ENCODE measurements at regions not wholly inside any gene's neighbourhood (a gene's known extent, or its start where the extent isn't known, plus 50 kb on each side); places are given as distances from the start of the nearest gene placed in this dataset.

GRCh38 chr5:143605403-143606005 is 202.0 kb upstream of the NR3C1 start:
- ATAC-seq (ENCODE audit: low FRiP score) = no peak
- TF ChIP-seq CTCF (IDR thresholded peaks at IDR 0.05) = no peak
- no peak for DNase-seq (ENCODE audit: low spot score)

- no peak for TF ChIP-seq CTCF (IDR thresholded peaks at IDR 0.05)
- no peak for DNase-seq (ENCODE audit: low spot score)
- no peak for ATAC-seq (ENCODE audit: low FRiP score)
Observed at GRCh38 chr5:143601917-143602333, 198.4 kb upstream of the NR3C1 start.

- no peak for DNase-seq (ENCODE audit: low spot score)
- TF ChIP-seq CTCF (IDR thresholded peaks at IDR 0.05) = no peak
- ATAC-seq (ENCODE audit: low FRiP score) = no peak
Observed at GRCh38 chr5:143601357-143601756, 197.9 kb upstream of the NR3C1 start.

- no peak for DNase-seq (ENCODE audit: low spot score)
- no peak for TF ChIP-seq CTCF (IDR thresholded peaks at IDR 0.05)
- no peak for ATAC-seq (ENCODE audit: low FRiP score)
Observed at GRCh38 chr5:143600396-143601075, 197.1 kb upstream of the NR3C1 start.

GRCh38 chr5:143599474-143599873 is 196.0 kb upstream of the NR3C1 start:
- no peak for TF ChIP-seq CTCF (IDR thresholded peaks at IDR 0.05)
- DNase-seq (ENCODE audit: low spot score) (no peak), ATAC-seq (ENCODE audit: low FRiP score) (no peak)

DNA sequence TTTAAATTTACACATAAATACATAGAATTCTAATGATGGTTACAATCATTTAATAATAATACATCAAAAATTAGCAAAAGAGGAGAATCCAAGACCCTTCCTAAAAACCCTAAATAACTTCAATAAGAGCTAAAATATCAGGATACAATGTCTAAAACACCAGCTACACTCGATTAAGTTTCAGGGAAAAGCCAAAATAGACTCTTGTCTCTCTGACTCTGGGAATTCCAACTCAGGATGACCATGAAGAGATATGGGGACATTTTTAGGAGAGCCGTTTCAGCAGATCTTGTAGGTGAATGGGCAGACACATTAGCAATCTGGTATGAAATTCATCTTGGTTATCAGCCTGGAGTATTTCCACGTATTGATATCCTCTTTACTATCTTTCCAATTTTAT is 193.3 kb upstream of the NR3C1 start:
- ATAC-seq (ENCODE audit: low FRiP score) = no peak
- no peak for DNase-seq (ENCODE audit: low spot score)
- no peak for TF ChIP-seq CTCF (IDR thresholded peaks at IDR 0.05)
